K562 (cell line): ENCODE measurements at regions not wholly inside any gene's neighbourhood (a gene's known extent, or its start where the extent isn't known, plus 50 kb on each side); places are given as distances from the start of the nearest gene placed in this dataset.

Source experiments
- CBX3 ChIP-seq, 2 experiments: IDR thresholded peaks; 1 replicate in 1 of 2; 2 replicates in 1 of 2; pipeline ENCODE4 v1.6.1; 2012; ENCODE audit warnings: inconsistent platforms in 2 of 2, low read length in 2 of 2, borderline replicate concordance in 1 of 2, control low read depth in 1 of 2
- MYC ChIP-seq, 2 experiments: fragments of 250-450 bp in 1 of 2; sonication (Bioruptor Pico) in 1 of 2; IDR thresholded peaks; 2 replicates each; pipeline versions ENCODE4 v1.5.1 to v1.6.1; 2012 to 2021; ENCODE audit warnings: low read depth in 2 of 2, borderline replicate concordance in 1 of 2, improper control_type of control experiment in 1 of 2, low read length in 1 of 2, mild to moderate bottlenecking in 1 of 2, moderate library complexity in 1 of 2
- NFXL1 ChIP-seq: fragments of 450-650 bp; formaldehyde crosslinking; IDR thresholded peaks from 2 replicates; pipeline ENCODE4 v1.4.0; 2021; ENCODE audit warnings: mild to moderate bottlenecking
- PHF8 ChIP-seq: fragments of 200-600 bp; sonication (generic); IDR thresholded peaks from 2 replicates; pipeline ENCODE4 v1.6.1; 2012; ENCODE audit warnings: mixed run types, mild to moderate bottlenecking, inconsistent platforms, low read length, moderate library complexity, borderline replicate concordance
- RFX5 ChIP-seq: IDR thresholded peaks from 2 replicates; pipeline ENCODE4 v1.6.1; 2011; ENCODE audit warnings: low read depth, mild to moderate bottlenecking, improper control_type of control experiment, low read length
- ZC3H4 ChIP-seq: sonication (generic); formaldehyde crosslinking; IDR thresholded peaks from 2 replicates; pipeline ENCODE4 v1.9.0; 2021; ENCODE audit warnings: missing genetic modification reagents, borderline replicate concordance
- ZNF79 ChIP-seq: fragments of 250-450 bp; sonication (Bioruptor Pico); IDR thresholded peaks from 2 replicates; pipeline ENCODE4 v1.4.0; 2020; ENCODE audit warnings: low read depth, mild to moderate bottlenecking, moderate library complexity
- TF ChIP-seq, protein P1 (sequence below), 2 experiments: fragments of 450-650 bp in 1 of 2; sonication (generic) in 1 of 2; formaldehyde crosslinking in 1 of 2; IDR thresholded peaks in 1 of 2; conservative IDR thresholded peaks in 1 of 2; 2 replicates each; pipeline versions ENCODE4 v1.6.1 to v1.8.1; 2016 to 2023; ENCODE audit warnings: mild to moderate bottlenecking in 2 of 2, moderate library complexity in 2 of 2, inconsistent platforms in 1 of 2, missing genetic modification reagents in 1 of 2

DNA sequence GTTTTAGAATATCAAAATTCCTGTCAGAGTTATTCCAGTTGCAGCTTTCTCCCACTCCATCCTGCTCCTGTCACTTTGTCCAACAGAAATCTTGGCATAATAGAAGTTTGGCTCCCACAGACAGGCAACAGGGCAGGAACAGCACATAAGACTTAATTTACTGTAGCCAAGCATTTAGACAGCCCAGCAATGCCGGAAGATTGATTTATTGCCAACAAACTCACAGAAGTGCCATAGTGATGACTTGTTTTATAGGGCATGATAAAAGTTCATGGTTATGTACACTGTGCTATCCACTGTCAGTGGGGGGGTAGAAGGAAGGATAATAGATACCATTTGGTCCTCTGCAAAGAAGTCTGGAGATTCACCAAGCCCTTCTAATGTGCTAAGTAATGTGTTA is 98.3 kb upstream of the CBLB start:
- TF ChIP-seq MYC (IDR thresholded peaks at IDR 0.05; ENCODE audit: low read depth, low read length) (no peak), MYC (CRISPR knock-in tag; IDR thresholded peaks at IDR 0.05; ENCODE audit: borderline replicate concordance, low read depth) (no peak), RFX5 (no peak), ZC3H4 (CRISPR knock-in tag) (no peak), NFXL1 (no peak), CBX3 (IDR thresholded peaks at IDR 0.05; ENCODE audit: borderline replicate concordance in 1 of 2, low read length in 2 of 2) (no peak), PHF8 (no peak), ZNF79 (CRISPR knock-in tag) (no peak)
- TF ChIP-seq, protein P1, sequence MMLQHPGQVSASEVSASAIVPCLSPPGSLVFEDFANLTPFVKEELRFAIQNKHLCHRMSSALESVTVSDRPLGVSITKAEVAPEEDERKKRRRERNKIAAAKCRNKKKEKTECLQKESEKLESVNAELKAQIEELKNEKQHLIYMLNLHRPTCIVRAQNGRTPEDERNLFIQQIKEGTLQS (IDR thresholded peaks at IDR 0.05), result no peak
- TF ChIP-seq, protein P1 (CRISPR knock-in tag; conservative IDR thresholded peaks at IDR 0.05), result no peak
